Psoas muscle (tissue), 7 donors: ENCODE measurements at regions not wholly inside any gene's neighbourhood (a gene's known extent, or its start where the extent isn't known, plus 50 kb on each side); places are given as distances from the start of the nearest gene placed in this dataset.
"Not testable (repeated sequence)": the region's sequence is repeated elsewhere in the genome, so short reads cannot be mapped to it uniquely, and the experiment has no call there.

ENCODE experiments used
- ATAC-seq, 4 donors: fragments of 200-7000 bp; cut with Tn5 transposase; one replicate each; pipeline ENCODE4 v1.9.1; 2020; ENCODE audit warnings: moderate library complexity in 3 of 4, mild to moderate bottlenecking in 2 of 4
- DNase-seq, 2 donors: peaks; one replicate each; pipeline ENCODE4 v3.0.0-alpha.2; 2020
- H3K27ac ChIP-seq: fragments of 200-600 bp; one replicate; pipeline ENCODE4 v1.8.0; 2022
- H3K27me3 ChIP-seq, 3 donors: fragments of 200-600 bp in 1 of 3; one replicate each; pipeline versions ENCODE4 v1.6.1 to v1.8.0; 2013 to 2022; ENCODE audit warnings: low read length in 2 of 3, mild to moderate bottlenecking in 2 of 3, moderate library complexity in 1 of 3; ENCODE audit not compliant: insufficient read depth in 3 of 3
- H3K36me3 ChIP-seq, 2 donors: fragments of 200-600 bp in 1 of 2; one replicate each; pipeline versions ENCODE4 v1.6.1 to v1.8.0; 2013 to 2022; ENCODE audit warnings: low read depth in 1 of 2, mild to moderate bottlenecking in 1 of 2, moderate library complexity in 1 of 2; ENCODE audit not compliant: insufficient read depth in 1 of 2
- H3K4me1 ChIP-seq: fragments of 200-600 bp; one replicate; pipeline ENCODE4 v1.8.0; 2022
- H3K4me3 ChIP-seq: fragments of 200-600 bp; one replicate; pipeline ENCODE4 v1.8.0; 2022; ENCODE audit warnings: mild to moderate bottlenecking
- H3K9me3 ChIP-seq: fragments of 200-600 bp; one replicate; pipeline ENCODE4 v1.8.0; 2022
- WGBS, 3 donors: extraction: QIAGEN DNeasy Blood & Tissue Kit; methylation state at CpG; one replicate each; pipeline versions ENCODE4 v1.1.6 to v1.1.7; 2013; 5-methylcytosine and 5-hydroxymethylcytosine counted together
- intact Hi-C, 2 donors: fragments of 100-400 bp; cut with DNase I; formaldehyde crosslinking; loops; one replicate each; pipeline versions ENCODE4 v1.11.0 to v1.14.2; 2022
- donor health status: healthy with polysubstance abuse.
- donor health status: DM: no; HTN: no; CAD: no; lungs with moderate emphysema.
- donor health status: Bipolar disorder and iron deficiency.
- donor health status: healthy.
- donor health status: DM: yes; HTN: yes; CAD: no.
- donor health status: DM: no; HTN: no; CAD: no.
- donor health status: DM: yes; HTN: yes; CAD: no.

- DNase-seq, H3K4me3 ChIP-seq, H3K4me1 ChIP-seq, H3K36me3 ChIP-seq, intact Hi-C loops, H3K9me3 ChIP-seq, H3K27me3 ChIP-seq, H3K27ac ChIP-seq, ATAC-seq: not testable (repeated sequence)
- 14 to 43% (median 22%) methylated on average over 1 of the region's 5 CpGs for WGBS, 3 donors
Measured at GRCh38 chr1:144021690-144022384, 50.1 kb upstream of the FAM72C start.
